GM19025 (cell line): ENCODE measurements at regions not wholly inside any gene's neighbourhood (a gene's known extent, or its start where the extent isn't known, plus 50 kb on each side); places are given as distances from the start of the nearest gene placed in this dataset.
"Not testable (repeated sequence)": the region's sequence is repeated elsewhere in the genome, so short reads cannot be mapped to it uniquely, and the experiment has no call there.

ENCODE experiments used
- ATAC-seq: cut with Tn5 transposase; IDR thresholded peaks from one replicate; pipeline ENCODE4 v1.9.1; 2021; ENCODE audit warnings: mild to moderate bottlenecking, low read depth, moderate library complexity; ENCODE audit not compliant: unreplicated experiment

- no peak for ATAC-seq
These were observed 316.6 kb downstream of the TLE1 start for GRCh38 chr9:81372628-81373191.

DNA sequence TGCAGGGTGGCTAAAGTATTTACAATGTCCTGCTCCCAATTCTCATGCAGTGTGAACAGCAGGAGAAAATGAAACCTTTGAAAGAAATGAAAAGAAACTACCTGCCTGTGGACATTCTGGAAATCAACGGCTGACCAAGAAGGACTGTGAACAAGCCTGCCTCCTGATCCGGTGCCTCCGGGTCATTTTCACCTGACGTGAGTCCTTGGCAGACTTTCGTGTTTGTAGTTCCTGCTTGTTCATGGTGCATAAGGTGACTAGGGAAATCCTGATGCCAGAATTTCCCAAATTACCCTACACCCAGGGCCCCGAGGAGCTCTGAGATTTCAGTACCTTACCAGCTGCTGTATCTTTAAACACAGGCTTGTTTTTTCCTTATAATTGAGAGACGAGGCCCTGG, 317.5 kb downstream of the TLE1 start:
- ATAC-seq = no peak

DNA sequence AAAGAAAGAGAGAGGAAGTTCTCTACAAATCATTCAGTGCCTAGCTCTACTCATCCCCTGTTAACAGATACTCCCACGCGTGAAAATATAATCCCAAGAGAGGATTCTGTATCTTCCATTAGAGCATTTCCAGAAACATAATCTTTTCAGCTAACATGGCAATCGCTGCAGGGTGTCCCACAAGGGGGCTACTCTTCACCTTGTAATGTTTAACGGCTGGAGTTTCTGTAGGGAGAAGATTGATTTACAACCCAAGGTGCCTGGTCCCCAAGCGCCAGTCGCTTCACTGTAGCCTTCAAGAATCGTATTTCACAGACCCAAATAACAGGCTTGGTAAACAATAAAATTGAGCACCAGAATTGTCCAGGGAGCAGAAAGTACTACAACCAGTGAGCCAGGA, 318.7 kb downstream of the TLE1 start:
- no peak for ATAC-seq

GRCh38 chr9:81370096-81370495, 319.3 kb downstream of the TLE1 start:
- ATAC-seq = no peak

DNA sequence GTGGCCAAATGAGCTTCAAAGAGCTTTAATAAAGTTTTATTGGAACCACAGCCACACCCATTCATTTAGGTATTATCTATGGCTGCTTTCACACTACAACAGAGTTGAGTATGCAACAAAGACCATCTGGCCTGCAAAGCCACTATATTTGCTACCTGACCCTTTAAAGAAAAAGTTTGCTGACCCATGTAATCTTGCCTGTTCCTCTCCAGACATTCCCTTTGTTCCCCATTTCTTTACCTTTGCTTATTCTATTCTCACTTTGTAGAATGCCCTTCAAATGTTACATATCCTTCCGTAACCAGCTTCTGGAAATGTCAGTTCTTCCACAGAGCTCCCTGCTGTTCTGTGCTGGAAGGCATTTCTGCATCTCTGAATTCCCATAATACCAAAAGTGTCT, 320.2 kb downstream of the TLE1 start:
- no peak for ATAC-seq

- ATAC-seq = no peak
These were observed 325.3 kb downstream of the TLE1 start for GRCh38 chr9:81363916-81364480.

GRCh38 chr9:81361296-81361695, 328.1 kb downstream of the TLE1 start:
- no peak for ATAC-seq

DNA sequence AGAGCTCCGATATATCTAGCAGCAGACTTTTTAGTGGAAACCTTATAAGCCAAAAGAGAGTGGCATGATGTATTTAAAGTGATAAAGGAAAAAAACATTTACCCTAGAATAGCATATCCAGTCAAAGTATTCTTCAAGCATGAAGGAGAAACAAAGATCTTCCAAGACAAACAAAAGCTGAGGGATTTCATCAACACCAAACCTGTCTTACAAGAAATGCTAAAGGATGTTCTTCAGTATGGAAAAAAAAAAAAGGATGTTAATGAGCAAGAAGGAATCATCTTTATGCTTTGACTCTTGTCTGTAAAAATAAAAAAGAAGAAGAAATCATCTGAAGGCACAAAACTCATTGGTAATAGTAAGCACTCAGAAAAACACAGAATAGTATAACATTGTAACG, 338.2 kb downstream of the TLE1 start:
- no peak for ATAC-seq

GRCh38 chr9:81344366-81344765, 345.0 kb downstream of the TLE1 start:
- no peak for ATAC-seq

GRCh38 chr9:81335879-81336421, 353.4 kb downstream of the TLE1 start:
- ATAC-seq = no peak

- ATAC-seq = no peak
These were observed 367.8 kb downstream of the TLE1 start for GRCh38 chr9:81321551-81321950.

- ATAC-seq = no peak
These were observed 368.4 kb downstream of the TLE1 start for GRCh38 chr9:81320909-81321482.

DNA sequence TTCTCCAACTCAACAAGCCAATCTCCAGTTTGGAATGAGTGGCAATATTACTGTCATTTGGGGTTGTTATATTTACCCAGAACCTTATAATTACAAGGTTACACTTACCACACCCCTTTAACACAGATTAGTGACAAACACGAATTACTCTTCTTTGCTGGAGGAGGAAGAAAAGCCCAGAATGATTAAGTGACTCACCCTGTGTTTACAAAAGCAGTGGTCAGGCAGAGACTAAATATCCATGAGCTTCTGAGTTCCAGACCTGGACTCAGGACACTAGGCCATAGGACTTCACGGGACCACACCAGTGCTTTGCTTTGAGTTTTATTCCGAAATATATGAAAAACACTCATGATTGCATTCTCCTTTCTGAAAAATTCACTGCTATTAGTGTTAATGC, 370.8 kb downstream of the TLE1 start:
- no peak for ATAC-seq

- ATAC-seq = no peak
These were observed 371.4 kb downstream of the TLE1 start for GRCh38 chr9:81317939-81318338.

DNA sequence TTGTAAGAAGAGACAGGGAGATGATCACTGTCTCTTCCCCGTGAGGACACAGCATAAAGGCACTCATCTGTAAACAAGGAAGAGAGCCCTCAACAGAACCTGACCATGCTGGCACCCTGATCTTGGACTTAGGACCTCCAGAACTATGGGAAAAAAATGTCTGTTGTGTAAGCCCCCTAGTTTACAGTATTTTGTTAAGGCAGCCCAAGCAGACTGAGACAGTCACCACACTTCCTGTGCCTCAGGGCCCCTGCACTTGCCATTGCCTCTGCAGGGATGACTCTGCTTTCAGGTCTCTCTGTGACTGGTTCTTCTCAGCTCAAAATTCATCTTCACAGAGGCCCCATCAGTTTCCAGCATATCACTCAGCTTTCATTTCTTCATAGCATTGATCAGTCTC, 372.1 kb downstream of the TLE1 start:
- ATAC-seq = no peak

DNA sequence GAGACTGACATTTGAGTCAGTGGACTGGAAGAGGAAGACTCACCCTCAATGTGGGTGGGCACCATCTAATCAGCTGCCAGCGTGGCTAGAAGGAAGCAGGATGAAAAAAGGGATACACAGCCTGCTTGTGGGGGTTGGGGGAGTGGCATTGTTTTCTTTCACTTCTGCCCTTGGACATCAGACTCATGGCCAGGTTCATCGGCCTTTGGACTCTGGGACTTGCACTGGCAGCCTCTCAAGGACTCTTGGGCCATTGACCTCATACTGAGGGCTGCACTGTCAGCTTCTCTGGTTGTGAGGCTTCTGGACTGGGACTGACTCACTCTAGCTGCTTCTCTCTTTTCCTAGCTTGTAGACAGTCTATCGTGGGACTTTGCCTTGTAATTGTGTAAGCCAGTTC, 374.9 kb downstream of the TLE1 start:
- no peak for ATAC-seq

GRCh38 chr9:81313877-81314276, 375.5 kb downstream of the TLE1 start:
- ATAC-seq = no peak

DNA sequence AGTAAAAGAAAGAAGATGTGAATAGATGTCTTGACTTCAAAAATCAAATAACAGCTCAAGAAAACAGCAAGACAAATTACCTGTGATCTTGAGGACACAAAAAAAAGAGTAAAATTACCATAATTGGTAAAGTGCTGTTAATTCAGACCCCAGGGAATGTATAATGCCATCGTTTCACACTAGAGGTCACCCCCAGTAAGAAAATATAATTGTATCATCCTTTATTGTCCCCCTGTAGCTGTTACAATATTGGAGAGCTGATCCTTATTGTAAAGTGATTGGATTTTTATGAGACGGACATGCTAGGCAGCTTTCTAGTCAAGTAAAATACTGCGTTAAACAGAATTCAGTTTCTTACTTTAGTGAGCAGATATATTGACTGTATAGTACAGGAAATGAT, 377.0 kb downstream of the TLE1 start:
- no peak for ATAC-seq

DNA sequence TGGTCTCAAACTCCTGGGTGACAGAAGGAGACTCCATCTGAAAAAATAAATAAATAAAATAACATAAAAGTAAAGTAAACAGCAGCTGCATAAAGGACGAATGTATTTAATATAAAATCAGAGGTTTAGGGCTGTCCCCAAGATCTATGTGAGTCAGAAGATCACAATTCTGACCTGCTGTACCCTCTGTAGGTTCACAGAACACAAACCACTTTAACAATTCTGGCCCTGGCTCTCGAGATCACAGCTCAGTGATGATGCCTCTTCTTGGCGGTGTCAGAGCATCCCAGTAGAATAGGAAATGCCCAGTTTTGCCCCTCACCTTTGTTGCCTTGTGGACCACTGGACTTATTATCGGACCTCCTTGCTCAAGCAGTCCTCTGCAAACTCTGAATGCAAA, 380.9 kb downstream of the TLE1 start:
- no peak for ATAC-seq

GRCh38 chr9:81307791-81308190, 381.6 kb downstream of the TLE1 start:
- ATAC-seq = not testable (repeated sequence)

DNA sequence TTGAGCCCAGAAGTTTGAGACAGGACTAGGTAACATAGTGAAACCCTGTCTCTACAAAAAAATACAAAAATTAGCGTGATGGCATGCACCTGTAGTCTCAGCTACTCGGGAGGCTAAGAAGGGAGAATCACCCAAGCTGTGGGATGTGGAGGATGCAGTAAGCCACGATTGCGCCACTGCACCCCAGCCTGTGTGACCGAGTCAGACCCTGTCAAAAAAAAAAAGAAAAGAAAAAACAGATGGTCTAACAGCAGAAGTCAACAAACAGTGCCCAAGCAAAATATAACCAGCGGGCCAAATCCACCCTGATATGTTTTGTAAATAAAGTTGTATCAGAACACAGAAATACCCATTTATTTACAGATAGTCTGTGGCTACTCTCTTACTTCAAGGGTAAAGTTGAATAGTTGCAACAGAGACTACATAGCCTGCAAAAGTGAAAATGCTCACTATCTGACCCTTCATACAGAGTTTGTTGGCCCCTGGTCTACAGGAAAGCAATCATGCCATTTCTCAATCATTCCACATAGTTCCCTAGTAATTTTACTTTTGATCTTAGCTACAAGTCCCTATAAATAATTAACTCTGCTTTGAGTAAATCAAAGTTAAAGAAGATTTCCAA, 383.7 kb downstream of the TLE1 start:
- ATAC-seq = no peak

DNA sequence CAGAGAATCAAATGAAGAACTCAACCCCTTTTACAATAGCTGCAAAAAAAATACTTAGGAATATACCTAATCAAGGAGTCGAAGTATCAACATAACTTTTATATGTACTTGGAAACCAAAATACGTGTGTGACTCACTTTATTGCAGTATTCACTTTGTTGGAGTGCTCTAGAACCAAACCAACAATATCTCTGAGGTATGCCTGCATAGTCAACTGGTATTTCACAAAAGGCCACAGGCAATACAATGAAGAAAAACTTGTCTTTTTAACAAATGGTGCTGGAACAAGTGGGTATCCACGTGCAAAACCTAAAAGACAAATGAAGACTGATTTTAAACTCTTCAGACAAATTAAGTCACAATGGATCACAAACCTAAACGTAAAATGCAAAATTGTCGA, 385.7 kb downstream of the TLE1 start:
- ATAC-seq = no peak
